PC-3 (cell line): ENCODE measurements at regions not wholly inside any gene's neighbourhood (a gene's known extent, or its start where the extent isn't known, plus 50 kb on each side); places are given as distances from the start of the nearest gene placed in this dataset.

Source experiments
- ATAC-seq: fragments of 200-7000 bp; cut with Tn5 transposase; 2 replicates; pipeline ENCODE4 v1.9.1; 2020; ENCODE audit warnings: mild to moderate bottlenecking, moderate library complexity
- BruUV-seq: library from RNA; stranded (reverse); fragments of 400-500 nt; replicated peaks from 2 replicates; lab custom pipeline; 2021; lab: Mats Ljungman, UMichigan
- CTCF ChIA-PET: fragments of 300-600 bp; sonication (Branson Sonifier 250); formaldehyde crosslinking; loops from one replicate; lab custom pipeline; 2022; ENCODE audit warnings: antibody characterized with exemption; lab: Charles Lee
- POLR2A ChIA-PET: fragments of 300-600 bp; sonication (Branson Sonifier 250); formaldehyde crosslinking; loops from one replicate; lab custom pipeline; 2022; ENCODE audit warnings: antibody characterized with exemption; ENCODE audit not compliant: unreplicated experiment; lab: Charles Lee
- DNase-seq: peaks from one replicate; pipeline ENCODE4 v3.0.0-alpha.2; 2015
- H2AFZ ChIP-seq: fragments of 300-600 bp; sonication (generic); 2 replicates; pipeline ENCODE4 v1.6.0; 2016; ENCODE audit warnings: antibody characterized with exemption, low read length
- H3F3A ChIP-seq: fragments of 300-600 bp; sonication (generic); one replicate; pipeline ENCODE4 v1.6.0; 2017; ENCODE audit warnings: antibody characterized with exemption, low read length, control low read depth, mild to moderate bottlenecking; ENCODE audit not compliant: unreplicated experiment
- H3K27ac ChIP-seq: fragments of 300-600 bp; sonication (generic); 2 replicates; pipeline ENCODE4 v1.5.1; 2016; ENCODE audit warnings: mild to moderate bottlenecking, low read length
- H3K27me3 ChIP-seq: fragments of 300-600 bp; sonication (generic); 2 replicates; pipeline ENCODE4 v1.6.1; 2016; ENCODE audit warnings: low read length, mixed read lengths
- H3K36me3 ChIP-seq: fragments of 300-600 bp; sonication (generic); 2 replicates; pipeline ENCODE4 v1.6.1; 2016; ENCODE audit warnings: low read depth, mixed run types, low read length, mixed read lengths
- H3K4me1 ChIP-seq: fragments of 300-600 bp; sonication (generic); 2 replicates; pipeline ENCODE4 v1.5.1; 2016; ENCODE audit warnings: low read length; ENCODE audit not compliant: insufficient read depth
- H3K4me2 ChIP-seq: fragments of 300-600 bp; sonication (generic); 2 replicates; pipeline ENCODE4 v1.6.0; 2016; ENCODE audit warnings: low read length
- H3K4me3 ChIP-seq: fragments of 300-600 bp; sonication (generic); 2 replicates; pipeline ENCODE4 v1.5.1; 2016; ENCODE audit warnings: mild to moderate bottlenecking, low read length, mixed read lengths
- H3K79me2 ChIP-seq: fragments of 300-600 bp; sonication (generic); 2 replicates; pipeline ENCODE4 v1.6.1; 2017; ENCODE audit warnings: low read length, mixed read lengths
- H3K9ac ChIP-seq: fragments of 300-600 bp; sonication (generic); 2 replicates; pipeline ENCODE4 v1.6.0; 2016; ENCODE audit warnings: mild to moderate bottlenecking, low read length
- H3K9me2 ChIP-seq: fragments of 300-600 bp; sonication (generic); replicated peaks from 2 replicates; pipeline ENCODE4 v1.6.1; 2016; ENCODE audit warnings: mixed run types, low read length, mixed read lengths
- H3K9me3 ChIP-seq: fragments of 300-600 bp; sonication (generic); 2 replicates; pipeline ENCODE4 v1.6.1; 2016; ENCODE audit warnings: low read length, mixed read lengths
- H4K20me1 ChIP-seq: fragments of 300-600 bp; sonication (generic); 2 replicates; pipeline ENCODE4 v1.6.1; 2016; ENCODE audit warnings: low read length, mixed read lengths
- EZH2 ChIP-seq: fragments of 300-600 bp; sonication (generic); IDR thresholded peaks from one replicate; pipeline ENCODE4 v1.6.1; 2017; ENCODE audit warnings: antibody characterized with exemption, mild to moderate bottlenecking, low read length; ENCODE audit not compliant: unreplicated experiment
- EZH2phosphoT487 ChIP-seq: fragments of 300-600 bp; sonication (generic); IDR thresholded peaks from 2 replicates; pipeline ENCODE4 v1.6.1; 2018; ENCODE audit warnings: mild to moderate bottlenecking, antibody characterized with exemption, low read length, borderline replicate concordance
- intact Hi-C: fragments of 100-400 bp; cut with micrococcal nuclease; formaldehyde crosslinking; loops from 2 replicates; pipeline ENCODE4 v1.9.0; 2023
- TF ChIP-seq, protein P1 (sequence below): fragments of 300-600 bp; sonication (generic); conservative IDR thresholded peaks from 2 replicates; pipeline ENCODE4 v1.5.1; 2017; ENCODE audit warnings: antibody characterized with exemption, low read depth, mild to moderate bottlenecking, low read length

DNA sequence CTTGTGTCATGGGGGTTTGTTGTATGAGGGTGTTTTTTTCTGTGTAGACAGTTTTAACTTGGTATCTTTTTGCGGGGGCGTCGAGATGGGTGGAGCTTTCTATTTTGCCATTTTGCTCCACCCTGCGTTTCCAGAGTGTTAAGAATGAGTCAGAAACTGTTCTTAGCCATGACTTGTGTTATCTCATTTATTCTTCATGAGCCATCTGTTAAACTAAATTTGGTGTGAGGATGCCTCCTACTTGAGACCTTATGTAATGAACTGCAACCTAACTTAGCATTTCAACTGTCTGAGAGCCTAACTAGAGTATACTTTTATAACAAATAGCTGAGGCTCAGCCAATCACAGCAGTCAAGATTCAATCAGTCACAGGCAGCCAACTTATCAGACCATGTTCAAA is 1873.5 kb downstream of the NCAM2 start:
- H3K9ac ChIP-seq: no peak overlapping the region
- POLR2A ChIA-PET: no interaction called here
- H3K36me3 ChIP-seq: no peaks in the 10 kb centered on the region
- DNase-seq (no peak), ATAC-seq (no peak)
- H3K27ac ChIP-seq: no peak overlapping the region
- no peak overlapping the region for H3K4me3 ChIP-seq
- H3K4me1 ChIP-seq: no peaks in the 10 kb centered on the region
- no peaks in the 10 kb centered on the region for H3F3A ChIP-seq
- CTCF ChIA-PET: no interaction called here
- H3K4me2 ChIP-seq: no peak overlapping the region
- no peaks in the 10 kb centered on the region for H3K9me2 ChIP-seq
- intact Hi-C loops: no loop called here
- no peaks in the 10 kb centered on the region for H3K79me2 ChIP-seq
- no peak for TF ChIP-seq EZH2phosphoT487
- no peak for TF ChIP-seq EZH2
- TF ChIP-seq, protein P1, sequence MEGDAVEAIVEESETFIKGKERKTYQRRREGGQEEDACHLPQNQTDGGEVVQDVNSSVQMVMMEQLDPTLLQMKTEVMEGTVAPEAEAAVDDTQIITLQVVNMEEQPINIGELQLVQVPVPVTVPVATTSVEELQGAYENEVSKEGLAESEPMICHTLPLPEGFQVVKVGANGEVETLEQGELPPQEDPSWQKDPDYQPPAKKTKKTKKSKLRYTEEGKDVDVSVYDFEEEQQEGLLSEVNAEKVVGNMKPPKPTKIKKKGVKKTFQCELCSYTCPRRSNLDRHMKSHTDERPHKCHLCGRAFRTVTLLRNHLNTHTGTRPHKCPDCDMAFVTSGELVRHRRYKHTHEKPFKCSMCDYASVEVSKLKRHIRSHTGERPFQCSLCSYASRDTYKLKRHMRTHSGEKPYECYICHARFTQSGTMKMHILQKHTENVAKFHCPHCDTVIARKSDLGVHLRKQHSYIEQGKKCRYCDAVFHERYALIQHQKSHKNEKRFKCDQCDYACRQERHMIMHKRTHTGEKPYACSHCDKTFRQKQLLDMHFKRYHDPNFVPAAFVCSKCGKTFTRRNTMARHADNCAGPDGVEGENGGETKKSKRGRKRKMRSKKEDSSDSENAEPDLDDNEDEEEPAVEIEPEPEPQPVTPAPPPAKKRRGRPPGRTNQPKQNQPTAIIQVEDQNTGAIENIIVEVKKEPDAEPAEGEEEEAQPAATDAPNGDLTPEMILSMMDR: no peak
- H2AFZ ChIP-seq: no peak overlapping the region
- H3K9me3 ChIP-seq: no peaks in the 10 kb centered on the region
- BruUV-seq: no TSS peak
- H4K20me1 ChIP-seq: no peaks in the 10 kb centered on the region
- no peaks in the 10 kb centered on the region for H3K27me3 ChIP-seq

DNA sequence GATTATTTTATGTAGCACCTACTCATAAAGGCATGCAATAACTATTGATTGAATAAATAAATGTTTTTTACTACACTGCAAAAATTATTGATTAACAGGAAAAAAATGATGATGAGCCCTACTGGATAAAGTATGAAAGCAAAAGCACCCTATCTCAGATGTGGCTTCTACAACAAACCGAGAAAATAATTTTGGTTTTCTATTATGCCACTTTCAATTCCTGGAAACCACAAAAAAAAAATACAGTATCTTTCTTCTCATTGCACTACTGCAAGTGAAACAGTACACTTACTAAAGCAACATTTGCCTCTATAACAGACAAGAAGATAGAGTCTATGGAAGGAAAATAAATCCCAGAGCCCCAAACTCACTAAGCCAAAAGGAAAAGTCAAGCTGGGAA is 1882.4 kb downstream of the NCAM2 start:
- intact Hi-C loops: no loop called here
- H3K9ac ChIP-seq: no peak overlapping the region
- DNase-seq: no peak
- no peak for TF ChIP-seq EZH2phosphoT487
- TF ChIP-seq, protein P1: no peak
- no peak for TF ChIP-seq EZH2
- BruUV-seq: no TSS peak
- no peak overlapping the region for H3K27ac ChIP-seq
- no peaks in the 10 kb centered on the region for H4K20me1 ChIP-seq
- CTCF ChIA-PET: no interaction called here
- ATAC-seq: no peak
- H3K4me3 ChIP-seq: no peak overlapping the region
- H2AFZ ChIP-seq: no peak overlapping the region
- no peaks in the 10 kb centered on the region for H3K36me3 ChIP-seq
- H3K4me1 ChIP-seq: peaks cover 16% of the 10 kb centered on the region
- no peaks in the 10 kb centered on the region for H3K9me3 ChIP-seq
- H3K9me2 ChIP-seq: no peaks in the 10 kb centered on the region
- no peaks in the 10 kb centered on the region for H3F3A ChIP-seq
- H3K4me2 ChIP-seq: no peak overlapping the region
- POLR2A ChIA-PET: no interaction called here
- H3K27me3 ChIP-seq: no peaks in the 10 kb centered on the region
- H3K79me2 ChIP-seq: no peaks in the 10 kb centered on the region

DNA sequence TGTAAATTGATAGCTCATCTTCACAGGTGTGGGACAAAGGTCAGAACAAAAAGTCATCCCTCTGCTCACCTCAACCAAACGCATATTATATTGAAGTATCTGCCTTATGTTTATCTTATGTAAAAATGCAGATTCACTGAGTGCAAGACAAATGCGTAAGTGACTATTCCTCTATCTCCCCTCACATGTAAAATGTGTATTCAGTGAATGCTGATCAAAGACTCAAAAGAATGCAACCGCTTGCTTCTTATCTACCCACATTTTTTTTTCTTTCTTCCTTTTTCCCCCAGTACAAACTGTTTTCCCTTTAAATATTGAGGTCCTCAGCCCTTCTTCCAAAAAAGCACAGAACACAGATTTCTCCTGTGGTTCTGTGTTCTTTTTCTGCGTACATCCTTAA is 1882.9 kb downstream of the NCAM2 start:
- Histone ChIP-seq H3K36me3 (no peaks in the 10 kb centered on the region), H3F3A (no peaks in the 10 kb centered on the region), H3K27me3 (no peaks in the 10 kb centered on the region), H2AFZ (no peak overlapping the region), H3K9me2 (no peaks in the 10 kb centered on the region), H3K9me3 (no peaks in the 10 kb centered on the region), H3K4me3 (no peak overlapping the region), H3K4me1 (peaks cover 22% of the 10 kb centered on the region), H3K4me2 (no peak overlapping the region), H3K79me2 (no peaks in the 10 kb centered on the region), H3K9ac (no peak overlapping the region), H3K27ac (no peak overlapping the region), H4K20me1 (no peaks in the 10 kb centered on the region)
- POLR2A ChIA-PET: no interaction called here
- CTCF ChIA-PET: no interaction called here
- no peak for TF ChIP-seq EZH2
- TF ChIP-seq, protein P1: no peak
- no peak for TF ChIP-seq EZH2phosphoT487
- intact Hi-C loops: no loop called here
- no TSS peak for BruUV-seq
- DNase-seq (no peak), ATAC-seq (no peak)
